KMS-11 (cell line): ENCODE measurements at regions not wholly inside any gene's neighbourhood (a gene's known extent, or its start where the extent isn't known, plus 50 kb on each side); places are given as distances from the start of the nearest gene placed in this dataset.

Experiments used
- H2AFZ ChIP-seq: fragments of 200-600 bp; sonication (generic); 2 replicates; pipeline ENCODE4 v1.6.1; 2016; ENCODE audit warnings: antibody characterized with exemption, mixed run types, low read depth
- H3K27ac ChIP-seq: fragments of 200-600 bp; sonication (generic); 2 replicates; pipeline ENCODE4 v1.6.1; 2016; ENCODE audit warnings: mild to moderate bottlenecking, mixed run types
- H3K27me3 ChIP-seq: fragments of 200-600 bp; sonication (generic); 2 replicates; pipeline ENCODE4 v1.6.1; 2017; ENCODE audit warnings: mild to moderate bottlenecking, low read depth, mixed run types, moderate library complexity; ENCODE audit not compliant: insufficient read depth
- H3K36me3 ChIP-seq: fragments of 200-600 bp; sonication (generic); 2 replicates; pipeline ENCODE4 v1.6.1; 2017; ENCODE audit warnings: mild to moderate bottlenecking, mixed run types; ENCODE audit not compliant: insufficient read depth
- H3K4me1 ChIP-seq: fragments of 200-600 bp; sonication (generic); 2 replicates; pipeline ENCODE4 v1.6.1; 2016; ENCODE audit warnings: mild to moderate bottlenecking, low read depth, mixed run types; ENCODE audit not compliant: poor library complexity, severe bottlenecking
- H3K4me2 ChIP-seq: fragments of 200-600 bp; sonication (generic); 2 replicates; pipeline ENCODE4 v1.7.0; 2016; ENCODE audit warnings: mild to moderate bottlenecking, mixed run types
- H3K4me3 ChIP-seq: fragments of 200-600 bp; sonication (generic); IDR thresholded peaks from 2 replicates; pipeline ENCODE4 v1.6.1; 2017; ENCODE audit warnings: low read depth, low read length, mixed read lengths; ENCODE audit not compliant: insufficient read depth
- H3K79me2 ChIP-seq: fragments of 200-600 bp; sonication (generic); 2 replicates; pipeline ENCODE4 v1.6.1; 2016; ENCODE audit warnings: low read depth, mixed run types; ENCODE audit not compliant: insufficient read depth
- H3K9ac ChIP-seq: fragments of 200-600 bp; sonication (generic); 2 replicates; pipeline ENCODE4 v1.6.1; 2016; ENCODE audit warnings: mild to moderate bottlenecking, mixed run types
- H4K20me1 ChIP-seq: fragments of 200-600 bp; sonication (generic); 2 replicates; pipeline ENCODE4 v1.6.1; 2016; ENCODE audit warnings: mild to moderate bottlenecking, mixed run types; ENCODE audit not compliant: insufficient read depth
- TF ChIP-seq, protein P1 (sequence below): fragments of 200-600 bp; sonication (generic); conservative IDR thresholded peaks from 2 replicates; pipeline ENCODE4 v1.6.1; 2017; ENCODE audit warnings: low read depth, mild to moderate bottlenecking, antibody characterized with exemption, low read length, moderate library complexity, mixed read lengths

DNA sequence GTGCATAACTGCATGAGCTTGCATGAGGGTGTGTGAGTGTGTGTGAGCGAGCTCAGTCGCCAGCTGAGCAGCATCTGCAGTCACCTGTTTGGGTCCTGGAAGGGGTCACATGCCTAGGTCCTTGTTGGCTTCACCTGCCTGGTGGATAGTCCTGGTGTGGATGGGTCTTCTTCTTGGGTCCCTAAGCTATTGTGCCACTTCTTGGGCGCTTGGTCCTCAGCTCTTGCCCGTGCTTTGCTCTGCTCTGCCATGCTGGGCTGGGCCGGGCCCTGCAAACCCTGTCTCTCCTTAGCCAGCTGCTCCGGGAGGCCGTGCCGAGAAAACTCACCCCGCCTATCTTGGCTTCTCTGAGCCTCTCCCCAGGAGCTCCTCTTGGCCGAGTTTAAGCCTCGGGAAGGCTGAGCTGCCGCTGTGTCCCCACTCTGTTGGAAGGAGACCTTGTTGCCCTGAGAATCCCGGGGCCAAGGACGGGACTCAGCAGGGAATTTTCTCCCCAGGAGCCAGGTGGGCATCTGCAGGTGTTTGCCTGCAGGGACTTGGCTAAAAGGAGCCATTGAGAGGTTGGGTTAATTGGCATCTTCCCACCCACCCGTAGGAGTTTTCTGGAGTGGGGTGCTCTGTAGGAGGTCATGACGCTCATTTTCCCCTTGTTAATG is 300.8 kb downstream of the NDUFA10 start:
- Histone ChIP-seq H3K27ac (no peak overlapping the region), H3K9ac (no peak overlapping the region), H3K27me3 (peaks cover under 1% of the 10 kb centered on the region; the same call in 1 of the 2 replicates), H3K4me2 (no peak overlapping the region), H2AFZ (no peak overlapping the region), H3K36me3 (no peaks in the 10 kb centered on the region), H4K20me1 (no peaks in the 10 kb centered on the region), H3K4me1 (no peaks in the 10 kb centered on the region), H3K4me3 (no peak overlapping the region), H3K79me2 (no peaks in the 10 kb centered on the region)
- TF ChIP-seq, protein P1, sequence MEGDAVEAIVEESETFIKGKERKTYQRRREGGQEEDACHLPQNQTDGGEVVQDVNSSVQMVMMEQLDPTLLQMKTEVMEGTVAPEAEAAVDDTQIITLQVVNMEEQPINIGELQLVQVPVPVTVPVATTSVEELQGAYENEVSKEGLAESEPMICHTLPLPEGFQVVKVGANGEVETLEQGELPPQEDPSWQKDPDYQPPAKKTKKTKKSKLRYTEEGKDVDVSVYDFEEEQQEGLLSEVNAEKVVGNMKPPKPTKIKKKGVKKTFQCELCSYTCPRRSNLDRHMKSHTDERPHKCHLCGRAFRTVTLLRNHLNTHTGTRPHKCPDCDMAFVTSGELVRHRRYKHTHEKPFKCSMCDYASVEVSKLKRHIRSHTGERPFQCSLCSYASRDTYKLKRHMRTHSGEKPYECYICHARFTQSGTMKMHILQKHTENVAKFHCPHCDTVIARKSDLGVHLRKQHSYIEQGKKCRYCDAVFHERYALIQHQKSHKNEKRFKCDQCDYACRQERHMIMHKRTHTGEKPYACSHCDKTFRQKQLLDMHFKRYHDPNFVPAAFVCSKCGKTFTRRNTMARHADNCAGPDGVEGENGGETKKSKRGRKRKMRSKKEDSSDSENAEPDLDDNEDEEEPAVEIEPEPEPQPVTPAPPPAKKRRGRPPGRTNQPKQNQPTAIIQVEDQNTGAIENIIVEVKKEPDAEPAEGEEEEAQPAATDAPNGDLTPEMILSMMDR: no peak

DNA sequence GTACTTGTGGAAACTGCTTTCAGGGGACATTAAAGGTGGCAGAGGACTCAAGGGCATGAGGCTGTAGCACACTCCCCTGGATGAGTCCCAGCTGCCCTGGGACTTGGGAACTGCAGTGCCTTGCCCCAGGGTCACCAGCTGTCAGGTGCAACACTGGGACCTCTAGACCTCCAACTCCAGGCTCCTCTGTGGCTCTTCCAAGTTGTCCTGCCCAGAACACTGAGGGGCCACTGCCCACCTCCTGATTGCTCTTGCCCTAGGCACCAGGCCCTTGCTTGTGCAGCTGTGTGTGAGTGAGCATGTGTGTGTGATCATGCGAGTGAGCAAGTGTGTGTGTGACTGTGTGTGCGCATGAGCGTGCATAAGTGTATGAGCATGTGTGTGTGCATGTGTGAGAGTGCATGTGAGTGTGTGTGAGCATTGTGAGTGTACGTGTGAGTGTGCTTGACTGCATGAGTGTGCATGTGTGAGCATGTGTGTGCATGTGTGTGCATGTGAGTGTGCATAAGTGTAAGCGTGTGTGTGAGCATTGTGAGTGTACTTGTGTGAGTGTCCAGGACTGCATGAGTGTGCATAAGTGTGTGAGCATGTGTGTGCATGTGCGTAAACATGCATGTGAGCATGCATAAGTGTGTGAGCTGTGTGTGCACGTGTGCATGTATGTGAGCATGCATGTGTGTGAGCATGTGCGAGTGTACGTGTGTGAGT is 301.5 kb downstream of the NDUFA10 start:
- no peak overlapping the region for H2AFZ ChIP-seq
- no peak overlapping the region for H3K4me3 ChIP-seq
- H3K27me3 ChIP-seq: no peaks in the 10 kb centered on the region; the same call in 1 of the 2 replicates
- H3K4me2 ChIP-seq: no peak overlapping the region
- H3K36me3 ChIP-seq: no peaks in the 10 kb centered on the region
- no peak overlapping the region for H3K27ac ChIP-seq
- TF ChIP-seq, protein P1: no peak
- H3K9ac ChIP-seq: no peak overlapping the region
- no peaks in the 10 kb centered on the region for H3K79me2 ChIP-seq
- H4K20me1 ChIP-seq: no peaks in the 10 kb centered on the region
- no peaks in the 10 kb centered on the region for H3K4me1 ChIP-seq

DNA sequence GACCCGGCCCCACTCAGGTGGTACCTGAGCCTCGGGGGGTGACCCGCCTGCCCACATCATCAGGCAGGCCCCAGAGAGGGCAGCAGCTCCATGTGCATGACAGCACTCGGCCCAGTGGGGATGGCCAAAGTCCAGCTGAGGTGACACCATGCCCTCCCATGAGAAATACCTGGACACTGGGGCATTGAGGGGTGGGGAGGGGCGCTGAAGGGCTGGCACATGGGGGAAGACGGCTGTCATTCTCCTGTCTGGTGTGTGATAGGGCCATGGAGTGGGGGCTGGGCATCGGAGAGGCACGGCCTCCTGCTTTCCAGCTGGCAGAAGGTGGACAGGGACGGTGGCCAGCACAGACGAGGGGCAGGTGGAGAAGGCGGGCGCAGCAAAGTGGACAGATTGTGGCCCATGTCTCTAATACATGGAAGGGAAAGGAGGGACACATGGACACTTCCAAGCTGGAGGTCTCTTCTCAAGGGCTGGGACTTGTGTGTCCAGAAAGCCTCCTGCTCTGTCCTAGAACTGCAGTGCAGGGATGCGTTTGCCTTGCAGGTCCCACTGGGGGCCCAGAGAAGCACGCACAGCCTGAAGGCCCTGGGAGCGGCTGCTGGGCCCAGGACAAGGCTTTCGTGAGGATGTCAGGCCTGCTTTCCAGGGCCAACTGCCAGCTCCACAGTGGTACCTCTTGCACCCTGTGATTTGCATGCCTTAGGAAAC is 302.2 kb downstream of the NDUFA10 start:
- TF ChIP-seq, protein P1: no peak
- H3K36me3 ChIP-seq: no peaks in the 10 kb centered on the region
- H3K27ac ChIP-seq: no peak overlapping the region
- no peak overlapping the region for H3K4me2 ChIP-seq
- no peaks in the 10 kb centered on the region for H4K20me1 ChIP-seq
- H3K4me3 ChIP-seq: no peak overlapping the region
- H3K9ac ChIP-seq: no peak overlapping the region
- H2AFZ ChIP-seq: no peak overlapping the region
- no peaks in the 10 kb centered on the region for H3K4me1 ChIP-seq
- H3K79me2 ChIP-seq: no peaks in the 10 kb centered on the region
- no peaks in the 10 kb centered on the region; the same call in 1 of the 2 replicates for H3K27me3 ChIP-seq

DNA sequence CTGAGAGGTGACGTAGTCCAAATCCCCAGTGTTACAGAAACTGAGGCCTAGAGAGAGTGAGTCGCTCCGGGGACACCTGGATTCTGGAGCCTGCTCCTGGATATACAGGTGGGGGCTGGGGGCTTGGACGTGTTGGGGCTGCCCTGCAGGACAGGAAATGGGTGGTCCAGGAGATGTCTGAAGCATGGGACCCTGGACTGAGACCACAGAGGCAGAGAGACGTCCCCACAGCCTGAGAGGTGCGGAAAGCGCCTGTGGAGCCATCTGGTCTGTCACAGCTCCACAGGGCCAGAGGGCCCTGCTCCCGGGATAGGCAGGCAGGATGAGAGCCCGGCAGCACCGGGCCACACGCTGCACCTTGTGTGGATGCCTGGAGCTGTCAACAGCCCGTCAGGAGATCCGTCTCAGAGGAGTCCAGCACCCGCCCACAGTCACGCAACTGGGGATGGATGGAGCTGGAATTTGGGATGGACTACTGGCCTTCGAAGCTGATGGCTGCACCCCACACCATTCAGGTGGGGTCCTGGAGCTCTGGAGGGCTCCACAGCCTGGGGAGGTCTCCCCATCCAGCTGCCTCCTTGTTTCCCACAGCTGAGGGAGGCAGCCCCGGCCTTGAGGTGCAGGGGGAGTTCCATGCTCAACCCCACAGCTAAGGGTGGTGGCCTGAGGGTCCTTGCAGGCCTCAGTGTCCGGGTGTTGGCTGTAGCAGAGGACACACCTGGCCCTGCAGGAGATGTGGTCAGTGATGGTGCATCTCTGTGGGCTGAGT is 303.0 kb downstream of the NDUFA10 start:
- H3K79me2 ChIP-seq: no peaks in the 10 kb centered on the region
- no peaks in the 10 kb centered on the region for H3K4me1 ChIP-seq
- no peaks in the 10 kb centered on the region for H4K20me1 ChIP-seq
- TF ChIP-seq, protein P1: no peak
- no peak overlapping the region for H2AFZ ChIP-seq
- H3K36me3 ChIP-seq: no peaks in the 10 kb centered on the region
- no peak overlapping the region for H3K27ac ChIP-seq
- H3K4me3 ChIP-seq: no peak overlapping the region
- no peak overlapping the region for H3K9ac ChIP-seq
- H3K27me3 ChIP-seq: no peaks in the 10 kb centered on the region; the same call in 1 of the 2 replicates
- H3K4me2 ChIP-seq: no peak overlapping the region
